Tibial artery (tissue), 4 donors: ENCODE measurements at regions not wholly inside any gene's neighbourhood (a gene's known extent, or its start where the extent isn't known, plus 50 kb on each side); places are given as distances from the start of the nearest gene placed in this dataset.
"Not testable (repeated sequence)": the region's sequence is repeated elsewhere in the genome, so short reads cannot be mapped to it uniquely, and the experiment has no call there.

Source experiments
- DNase-seq, 2 donors: peaks; one replicate each; pipeline ENCODE4 v3.0.0-alpha.2; 2019
- H3K27ac ChIP-seq, 2 donors: fragments of 200-600 bp; sonication (generic) in 1 of 2; 1 replicate in 1 of 2; 2 replicates in 1 of 2; pipeline ENCODE4 v1.5.1; 2018 to 2019; ENCODE audit warnings: mild to moderate bottlenecking in 1 of 2
- H3K27me3 ChIP-seq, 2 donors: fragments of 200-600 bp; sonication (generic) in 1 of 2; one replicate each; pipeline versions ENCODE4 v1.5.1 to v1.6.0; 2016 to 2019
- H3K36me3 ChIP-seq, 3 donors: fragments of 200-600 bp; sonication (generic) in 2 of 3; one replicate each; pipeline ENCODE4 v1.5.1; 2016 to 2019; ENCODE audit warnings: mild to moderate bottlenecking in 2 of 3
- H3K4me1 ChIP-seq, 4 donors: fragments of 200-600 bp; sonication (generic) in 2 of 4; 1 replicate in 3 of 4; 2 replicates in 1 of 4; pipeline ENCODE4 v1.5.1; 2016 to 2019
- H3K4me3 ChIP-seq, 2 donors: fragments of 200-600 bp; sonication (generic) in 1 of 2; 1 replicate in 1 of 2; 2 replicates in 1 of 2; pipeline ENCODE4 v1.5.1; 2018 to 2019; ENCODE audit warnings: mild to moderate bottlenecking in 2 of 2
- H3K9me3 ChIP-seq, 3 donors: fragments of 200-600 bp; sonication (generic) in 1 of 3; one replicate each; pipeline ENCODE4 v1.5.1; 2016 to 2019
- intact Hi-C: fragments of 100-400 bp; cut with DNase I; formaldehyde crosslinking; loops from one replicate; pipeline ENCODE4 v1.15.0; 2023; ENCODE audit warnings: low total_unique reads
- TF ChIP-seq, protein P1 (sequence below), 2 experiments: fragments of 200-600 bp in 1 of 2; fragments of 450-650 bp in 1 of 2; IDR thresholded peaks; one replicate each; pipeline ENCODE4 v1.5.1; 2017 to 2019; ENCODE audit warnings: antibody characterized with exemption in 2 of 2, mild to moderate bottlenecking in 1 of 2, moderate library complexity in 1 of 2

- TF ChIP-seq, protein P1, sequence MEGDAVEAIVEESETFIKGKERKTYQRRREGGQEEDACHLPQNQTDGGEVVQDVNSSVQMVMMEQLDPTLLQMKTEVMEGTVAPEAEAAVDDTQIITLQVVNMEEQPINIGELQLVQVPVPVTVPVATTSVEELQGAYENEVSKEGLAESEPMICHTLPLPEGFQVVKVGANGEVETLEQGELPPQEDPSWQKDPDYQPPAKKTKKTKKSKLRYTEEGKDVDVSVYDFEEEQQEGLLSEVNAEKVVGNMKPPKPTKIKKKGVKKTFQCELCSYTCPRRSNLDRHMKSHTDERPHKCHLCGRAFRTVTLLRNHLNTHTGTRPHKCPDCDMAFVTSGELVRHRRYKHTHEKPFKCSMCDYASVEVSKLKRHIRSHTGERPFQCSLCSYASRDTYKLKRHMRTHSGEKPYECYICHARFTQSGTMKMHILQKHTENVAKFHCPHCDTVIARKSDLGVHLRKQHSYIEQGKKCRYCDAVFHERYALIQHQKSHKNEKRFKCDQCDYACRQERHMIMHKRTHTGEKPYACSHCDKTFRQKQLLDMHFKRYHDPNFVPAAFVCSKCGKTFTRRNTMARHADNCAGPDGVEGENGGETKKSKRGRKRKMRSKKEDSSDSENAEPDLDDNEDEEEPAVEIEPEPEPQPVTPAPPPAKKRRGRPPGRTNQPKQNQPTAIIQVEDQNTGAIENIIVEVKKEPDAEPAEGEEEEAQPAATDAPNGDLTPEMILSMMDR (IDR thresholded peaks at IDR 0.05), result no peak
- intact Hi-C loops, result no loop called here
- Histone ChIP-seq H3K27ac (no peak overlapping the region), H3K36me3 (no peaks in the 10 kb centered on the region), H3K27me3 (no peaks in the 10 kb centered on the region), H3K4me3 (no peak overlapping the region), H3K9me3 (no peaks in the 10 kb centered on the region), H3K4me1 (no peaks in the 10 kb centered on the region)
- DNase-seq, result no peak
Measured at GRCh38 chrX:93468075-93468474, 205.3 kb downstream of the NAP1L3 start.

GRCh38 chrX:93466383-93466782 lies 207.0 kb downstream of the NAP1L3 start:
- H3K4me3 ChIP-seq, result no peak overlapping the region
- H3K27me3 ChIP-seq, result no peaks in the 10 kb centered on the region
- H3K4me1 ChIP-seq, result no peaks in the 10 kb centered on the region
- intact Hi-C loops, result no loop called here
- H3K36me3 ChIP-seq, result no peaks in the 10 kb centered on the region
- no peak for DNase-seq
- TF ChIP-seq, protein P1 (IDR thresholded peaks at IDR 0.05), result no peak
- H3K27ac ChIP-seq, result no peak overlapping the region
- H3K9me3 ChIP-seq, result no peaks in the 10 kb centered on the region

GRCh38 chrX:93461060-93461459 lies 212.3 kb downstream of the NAP1L3 start:
- Histone ChIP-seq H3K9me3 (no peaks in the 10 kb centered on the region), H3K27ac (no peak overlapping the region), H3K4me1 (no peaks in the 10 kb centered on the region), H3K36me3 (no peaks in the 10 kb centered on the region), H3K27me3 (no peaks in the 10 kb centered on the region), H3K4me3 (no peak overlapping the region)
- intact Hi-C loops, result no loop called here
- TF ChIP-seq, protein P1 (IDR thresholded peaks at IDR 0.05), result no peak
- DNase-seq, result no peak

DNA sequence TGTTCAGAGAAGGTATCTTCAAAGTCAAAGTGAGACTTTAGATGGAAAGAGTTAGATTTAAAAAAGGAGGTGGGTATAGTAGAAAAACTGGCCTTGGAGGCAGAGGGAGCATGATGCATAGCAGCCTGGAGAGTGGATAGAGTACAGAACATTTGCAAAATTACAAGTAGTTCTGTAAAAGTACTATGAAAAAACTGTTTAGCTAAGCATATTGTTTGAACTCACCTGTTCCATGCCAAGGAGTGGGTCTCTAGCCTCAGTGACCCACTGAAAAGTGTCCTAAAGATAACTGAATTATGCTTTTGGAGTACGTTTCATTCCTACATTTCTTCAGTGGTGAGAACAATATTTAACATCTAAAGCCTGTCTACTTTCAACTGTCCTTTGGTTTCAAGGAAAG lies 218.9 kb downstream of the NAP1L3 start:
- H3K36me3 ChIP-seq, result no peaks in the 10 kb centered on the region
- DNase-seq, result no peak
- intact Hi-C loops, result no loop called here
- no peaks in the 10 kb centered on the region for H3K27me3 ChIP-seq
- no peaks in the 10 kb centered on the region for H3K4me1 ChIP-seq
- no peak overlapping the region for H3K4me3 ChIP-seq
- no peaks in the 10 kb centered on the region for H3K9me3 ChIP-seq
- no peak overlapping the region for H3K27ac ChIP-seq
- TF ChIP-seq, protein P1 (IDR thresholded peaks at IDR 0.05), result no peak

GRCh38 chrX:93434721-93435120 lies 238.7 kb downstream of the NAP1L3 start:
- DNase-seq, H3K36me3 ChIP-seq, H3K27me3 ChIP-seq, H3K4me1 ChIP-seq, intact Hi-C loops, H3K4me3 ChIP-seq, H3K9me3 ChIP-seq, H3K27ac ChIP-seq: not testable (repeated sequence)

- H3K4me3 ChIP-seq, result no peak overlapping the region
- intact Hi-C loops, result no loop called here
- TF ChIP-seq, protein P1 (IDR thresholded peaks at IDR 0.05), result no peak
- no peaks in the 10 kb centered on the region for H3K36me3 ChIP-seq
- H3K27ac ChIP-seq, result no peak overlapping the region
- no peaks in the 10 kb centered on the region for H3K4me1 ChIP-seq
- H3K27me3 ChIP-seq, result no peaks in the 10 kb centered on the region
- no peaks in the 10 kb centered on the region for H3K9me3 ChIP-seq
- DNase-seq, result no peak
Measured at GRCh38 chrX:93428497-93428896, 244.9 kb downstream of the NAP1L3 start.
